ENCODE measurements at regions not wholly inside any gene's neighbourhood (a gene's known extent, or its start where the extent isn't known, plus 50 kb on each side); places are given as distances from the start of the nearest gene placed in this dataset.

DNA sequence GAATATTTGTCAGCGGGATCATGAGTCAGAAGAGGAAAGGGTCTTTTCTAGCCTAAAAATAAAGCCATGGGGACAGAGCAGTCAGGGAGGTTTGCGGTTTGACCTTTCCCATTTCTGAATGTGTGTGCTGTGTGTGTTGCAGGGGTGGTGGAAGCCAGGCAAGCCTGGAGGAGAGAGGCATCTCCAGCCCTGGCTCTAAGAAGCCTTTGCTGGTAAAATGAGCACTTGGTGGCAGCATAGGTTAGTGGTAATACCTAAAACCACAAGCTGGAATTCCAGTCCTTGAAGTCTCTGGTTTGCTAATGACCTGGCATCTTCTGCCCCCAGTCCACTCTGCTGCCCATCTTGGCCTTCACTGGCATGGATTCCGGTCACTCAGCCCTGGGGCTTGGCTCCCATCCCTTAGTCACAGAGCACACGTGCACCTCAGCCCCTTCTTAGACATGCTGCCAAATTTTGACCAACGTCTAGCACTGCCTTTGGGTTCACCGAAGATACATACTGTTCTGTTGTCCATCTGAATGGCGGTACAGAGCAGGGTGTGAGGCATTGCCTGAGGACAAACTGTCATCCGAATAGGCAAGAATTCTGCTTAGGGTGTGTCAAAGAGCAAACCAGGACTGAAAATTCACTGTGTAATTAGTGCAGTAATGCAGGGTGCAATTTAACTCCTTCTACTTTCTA lies 52.7 kb downstream of the KCNA5 start:
- H3K27me3 Mint-ChIP-seq: peaks cover 69% of the 10 kb centered on the region

DNA sequence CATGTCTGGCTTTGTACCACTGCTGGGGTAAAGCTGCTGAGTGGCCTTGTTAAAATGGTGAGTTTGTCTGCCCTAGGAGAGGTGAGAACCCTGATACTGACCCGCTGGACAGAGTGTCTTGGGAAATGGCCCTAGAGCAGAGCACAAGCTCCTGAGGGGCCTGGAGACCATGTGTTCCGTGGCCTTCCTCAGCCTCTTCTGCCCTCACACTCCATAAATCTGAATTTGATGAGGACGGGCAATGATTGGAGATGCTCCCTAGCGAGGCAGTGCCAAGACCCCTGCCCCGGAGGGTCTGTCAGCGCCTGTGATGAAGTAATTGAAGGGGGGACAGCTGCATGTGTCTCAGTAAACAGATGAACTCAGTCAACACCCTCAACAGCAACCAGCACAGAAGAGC lies 54.1 kb downstream of the KCNA5 start:
- Mint-ChIP-seq H3K27me3 (peaks cover 73% of the 10 kb centered on the region), H3K36me3 (ENCODE audit: insufficient read depth) (no peaks in the 10 kb centered on the region), H3K27ac (no peak overlapping the region), H3K4me1 (ENCODE audit: low read depth) (no peaks in the 10 kb centered on the region), H3K9me3 (ENCODE audit: low read depth) (no peaks in the 10 kb centered on the region), H3K4me3 (ENCODE audit: low read depth) (no peak overlapping the region)
- TF ChIP-seq, protein P1, sequence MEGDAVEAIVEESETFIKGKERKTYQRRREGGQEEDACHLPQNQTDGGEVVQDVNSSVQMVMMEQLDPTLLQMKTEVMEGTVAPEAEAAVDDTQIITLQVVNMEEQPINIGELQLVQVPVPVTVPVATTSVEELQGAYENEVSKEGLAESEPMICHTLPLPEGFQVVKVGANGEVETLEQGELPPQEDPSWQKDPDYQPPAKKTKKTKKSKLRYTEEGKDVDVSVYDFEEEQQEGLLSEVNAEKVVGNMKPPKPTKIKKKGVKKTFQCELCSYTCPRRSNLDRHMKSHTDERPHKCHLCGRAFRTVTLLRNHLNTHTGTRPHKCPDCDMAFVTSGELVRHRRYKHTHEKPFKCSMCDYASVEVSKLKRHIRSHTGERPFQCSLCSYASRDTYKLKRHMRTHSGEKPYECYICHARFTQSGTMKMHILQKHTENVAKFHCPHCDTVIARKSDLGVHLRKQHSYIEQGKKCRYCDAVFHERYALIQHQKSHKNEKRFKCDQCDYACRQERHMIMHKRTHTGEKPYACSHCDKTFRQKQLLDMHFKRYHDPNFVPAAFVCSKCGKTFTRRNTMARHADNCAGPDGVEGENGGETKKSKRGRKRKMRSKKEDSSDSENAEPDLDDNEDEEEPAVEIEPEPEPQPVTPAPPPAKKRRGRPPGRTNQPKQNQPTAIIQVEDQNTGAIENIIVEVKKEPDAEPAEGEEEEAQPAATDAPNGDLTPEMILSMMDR (IDR thresholded peaks at IDR 0.05; ENCODE audit: unreplicated experiment): no peak
- DNase-seq (ENCODE audit: low spot score, unreplicated experiment): no peak

More for the DNA sequence above, 52.7 kb downstream of the KCNA5 start:
- TF ChIP-seq, protein P1 (IDR thresholded peaks at IDR 0.05; ENCODE audit: unreplicated experiment): no peak
- H3K4me3 Mint-ChIP-seq (ENCODE audit: low read depth): no peak overlapping the region
- H3K9me3 Mint-ChIP-seq (ENCODE audit: low read depth): no peaks in the 10 kb centered on the region
- DNase-seq (ENCODE audit: low spot score, unreplicated experiment): no peak
- H3K36me3 Mint-ChIP-seq (ENCODE audit: insufficient read depth): no peaks in the 10 kb centered on the region
- no peak overlapping the region for H3K27ac Mint-ChIP-seq
- no peaks in the 10 kb centered on the region for H3K4me1 Mint-ChIP-seq (ENCODE audit: low read depth)

DNA sequence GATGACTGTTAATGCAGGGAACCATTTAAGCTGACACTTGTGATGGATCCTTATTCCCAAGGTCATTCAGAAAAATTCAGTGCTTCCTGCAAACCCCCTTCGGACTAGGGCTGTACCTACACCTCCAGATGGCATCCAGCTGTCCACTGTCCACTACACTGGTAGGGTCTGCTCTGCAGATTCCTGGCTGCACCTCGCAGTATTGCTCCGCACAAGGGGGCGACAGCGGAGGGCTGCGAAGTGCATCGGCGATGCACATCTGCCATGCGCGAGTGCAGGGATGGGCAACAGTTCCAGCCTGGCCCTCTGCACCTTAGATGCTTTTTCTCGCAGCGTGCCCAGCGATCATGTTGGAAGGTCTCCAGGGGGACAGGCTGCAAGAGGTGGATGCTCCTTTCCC lies 55.5 kb downstream of the KCNA5 start:
- no peaks in the 10 kb centered on the region for H3K36me3 Mint-ChIP-seq (ENCODE audit: insufficient read depth)
- H3K4me3 Mint-ChIP-seq (ENCODE audit: low read depth): no peak overlapping the region
- DNase-seq (ENCODE audit: low spot score, unreplicated experiment): no peak
- no peaks in the 10 kb centered on the region for H3K9me3 Mint-ChIP-seq (ENCODE audit: low read depth)
- no peak overlapping the region for H3K27ac Mint-ChIP-seq
- peaks cover 65% of the 10 kb centered on the region for H3K27me3 Mint-ChIP-seq
- TF ChIP-seq, protein P1 (IDR thresholded peaks at IDR 0.05; ENCODE audit: unreplicated experiment): no peak
- no peaks in the 10 kb centered on the region for H3K4me1 Mint-ChIP-seq (ENCODE audit: low read depth)

DNA sequence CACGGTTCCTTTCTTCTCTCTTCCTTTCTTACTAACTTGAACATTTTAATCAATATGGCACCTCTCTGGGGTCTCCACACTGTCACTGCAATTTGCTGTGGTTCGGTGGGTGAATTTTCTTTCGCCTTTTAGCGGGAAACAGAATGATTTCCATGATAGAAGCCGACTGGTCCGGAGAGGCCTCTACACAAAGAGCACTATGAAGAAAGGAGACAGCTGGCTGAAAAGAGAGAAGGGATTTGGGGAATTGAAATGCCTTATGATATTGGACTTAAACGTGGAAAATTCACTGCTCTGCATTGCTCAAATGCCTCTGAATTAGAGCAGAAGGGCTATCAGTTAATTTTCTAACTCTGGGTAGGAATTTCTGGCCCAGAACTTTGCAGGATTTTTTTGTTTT lies 55.9 kb downstream of the KCNA5 start:
- no peak overlapping the region for H3K27ac Mint-ChIP-seq
- H3K4me1 Mint-ChIP-seq (ENCODE audit: low read depth): no peaks in the 10 kb centered on the region
- no peak overlapping the region for H3K4me3 Mint-ChIP-seq (ENCODE audit: low read depth)
- TF ChIP-seq, protein P1 (IDR thresholded peaks at IDR 0.05; ENCODE audit: unreplicated experiment): no peak
- no peaks in the 10 kb centered on the region for H3K9me3 Mint-ChIP-seq (ENCODE audit: low read depth)
- H3K27me3 Mint-ChIP-seq: peaks cover 63% of the 10 kb centered on the region
- H3K36me3 Mint-ChIP-seq (ENCODE audit: insufficient read depth): no peaks in the 10 kb centered on the region
- no peak for DNase-seq (ENCODE audit: low spot score, unreplicated experiment)

DNA sequence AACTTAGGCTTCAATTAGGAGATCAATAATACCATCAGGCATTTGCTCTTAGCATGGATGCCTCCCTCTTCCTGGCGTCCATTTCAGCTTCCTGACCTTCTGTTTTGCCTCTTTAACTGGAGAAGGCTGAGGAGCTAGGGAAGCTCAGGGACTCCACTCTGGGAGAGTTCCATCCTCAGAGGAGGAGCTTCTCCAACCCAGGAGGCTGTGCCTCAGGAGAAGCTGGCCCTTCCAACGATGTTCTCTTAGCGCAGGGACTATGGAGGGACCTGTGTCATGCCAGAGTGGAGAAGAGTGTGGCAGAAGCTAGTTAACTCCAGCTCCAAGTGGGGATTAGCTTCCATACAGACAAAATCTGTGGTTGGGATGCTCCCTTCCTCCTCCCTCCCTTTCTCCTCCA lies 58.0 kb downstream of the KCNA5 start:
- H3K4me1 Mint-ChIP-seq (ENCODE audit: low read depth): no peaks in the 10 kb centered on the region
- no peak for DNase-seq (ENCODE audit: low spot score, unreplicated experiment)
- H3K9me3 Mint-ChIP-seq (ENCODE audit: low read depth): peaks cover 7% of the 10 kb centered on the region
- TF ChIP-seq, protein P1 (IDR thresholded peaks at IDR 0.05; ENCODE audit: unreplicated experiment): no peak
- no peaks in the 10 kb centered on the region for H3K36me3 Mint-ChIP-seq (ENCODE audit: insufficient read depth)
- peaks cover 49% of the 10 kb centered on the region for H3K27me3 Mint-ChIP-seq
- H3K27ac Mint-ChIP-seq: no peak overlapping the region
- H3K4me3 Mint-ChIP-seq (ENCODE audit: low read depth): no peak overlapping the region
